ENCODE measurements at regions not wholly inside any gene's neighbourhood (a gene's known extent, or its start where the extent isn't known, plus 50 kb on each side); places are given as distances from the start of the nearest gene placed in this dataset.
"Not testable (repeated sequence)": the region's sequence is repeated elsewhere in the genome, so short reads cannot be mapped to it uniquely, and the experiment has no call there.

DNA sequence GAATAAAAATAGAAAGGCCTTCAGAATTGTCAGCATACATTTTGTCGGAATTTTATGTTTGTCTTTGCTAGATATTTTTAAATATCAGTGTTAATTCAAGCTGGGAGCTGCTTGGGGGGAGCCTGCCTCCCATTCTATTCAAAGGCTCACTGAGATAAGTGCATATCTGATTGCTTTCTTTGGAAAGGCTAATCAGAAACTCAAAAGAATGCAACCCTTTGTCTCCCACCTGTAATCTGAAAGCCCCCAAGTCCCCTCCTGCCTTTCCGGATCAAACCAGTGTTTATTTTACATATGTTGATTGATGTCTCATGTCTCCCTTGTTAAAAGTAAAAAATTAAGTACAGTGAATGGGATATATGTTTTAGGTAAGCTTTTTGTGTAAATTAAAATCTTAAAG is 69.3 kb upstream of the PLD5 start:
- TF ChIP-seq, protein P1, sequence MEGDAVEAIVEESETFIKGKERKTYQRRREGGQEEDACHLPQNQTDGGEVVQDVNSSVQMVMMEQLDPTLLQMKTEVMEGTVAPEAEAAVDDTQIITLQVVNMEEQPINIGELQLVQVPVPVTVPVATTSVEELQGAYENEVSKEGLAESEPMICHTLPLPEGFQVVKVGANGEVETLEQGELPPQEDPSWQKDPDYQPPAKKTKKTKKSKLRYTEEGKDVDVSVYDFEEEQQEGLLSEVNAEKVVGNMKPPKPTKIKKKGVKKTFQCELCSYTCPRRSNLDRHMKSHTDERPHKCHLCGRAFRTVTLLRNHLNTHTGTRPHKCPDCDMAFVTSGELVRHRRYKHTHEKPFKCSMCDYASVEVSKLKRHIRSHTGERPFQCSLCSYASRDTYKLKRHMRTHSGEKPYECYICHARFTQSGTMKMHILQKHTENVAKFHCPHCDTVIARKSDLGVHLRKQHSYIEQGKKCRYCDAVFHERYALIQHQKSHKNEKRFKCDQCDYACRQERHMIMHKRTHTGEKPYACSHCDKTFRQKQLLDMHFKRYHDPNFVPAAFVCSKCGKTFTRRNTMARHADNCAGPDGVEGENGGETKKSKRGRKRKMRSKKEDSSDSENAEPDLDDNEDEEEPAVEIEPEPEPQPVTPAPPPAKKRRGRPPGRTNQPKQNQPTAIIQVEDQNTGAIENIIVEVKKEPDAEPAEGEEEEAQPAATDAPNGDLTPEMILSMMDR (IDR thresholded peaks at IDR 0.05), result not testable (repeated sequence)
- TF ChIP-seq EZH2phosphoT487 (IDR thresholded peaks at IDR 0.05), result not testable (repeated sequence)
